Type B pancreatic cell (in vitro differentiated cells): ENCODE measurements at regions not wholly inside any gene's neighbourhood (a gene's known extent, or its start where the extent isn't known, plus 50 kb on each side); places are given as distances from the start of the nearest gene placed in this dataset.

Source experiments
- DNase-seq: peaks from one replicate; pipeline ENCODE4 v3.0.0; 2021; ENCODE audit warnings: mixed read lengths; ENCODE audit not compliant: unreplicated experiment; ENCODE audit errors: extremely low spot score
- H3K27ac Mint-ChIP-seq: 2 replicates; pipeline ENCODE4 v1.8.0; 2021; ENCODE audit warnings: mild to moderate bottlenecking, mixed read lengths
- H3K27me3 Mint-ChIP-seq: 2 replicates; pipeline ENCODE4 v1.8.0; 2021; ENCODE audit warnings: mixed read lengths
- H3K36me3 Mint-ChIP-seq: 2 replicates; pipeline ENCODE4 v1.8.0; 2021; ENCODE audit warnings: mixed read lengths
- H3K4me1 Mint-ChIP-seq: one replicate; pipeline ENCODE4 v1.8.0; 2021; ENCODE audit warnings: mixed read lengths; ENCODE audit not compliant: unreplicated experiment
- H3K4me3 Mint-ChIP-seq: 2 replicates; pipeline ENCODE4 v1.8.0; 2021; ENCODE audit warnings: mild to moderate bottlenecking, mixed read lengths
- H3K9me3 Mint-ChIP-seq: 2 replicates; pipeline ENCODE4 v1.8.0; 2021; ENCODE audit warnings: mixed read lengths
- CTCF ChIP-seq: fragments of 200-600 bp; sonication (generic); conservative IDR thresholded peaks from 2 replicates; pipeline ENCODE4 v1.5.0; 2021; ENCODE audit warnings: antibody characterized with exemption, mild to moderate bottlenecking

- H3K4me1 Mint-ChIP-seq: peaks cover 33% of the 10 kb centered on the region
- H3K9me3 Mint-ChIP-seq: no peaks in the 10 kb centered on the region
- no peak for DNase-seq
- peak overlapping the region; percentile 53 for H3K4me3 Mint-ChIP-seq
- H3K27me3 Mint-ChIP-seq: no peaks in the 10 kb centered on the region
- H3K36me3 Mint-ChIP-seq: no peaks in the 10 kb centered on the region
- peak overlapping the region; percentile 44 for H3K27ac Mint-ChIP-seq
- TF ChIP-seq CTCF: no peak
Measured at GRCh38 chr9:80496901-80497556, 925.3 kb downstream of the TLE4 start.

GRCh38 chr9:80493258-80493657 is 921.5 kb downstream of the TLE4 start:
- DNase-seq: no peak
- H3K27ac Mint-ChIP-seq: no peak overlapping the region
- H3K36me3 Mint-ChIP-seq: no peaks in the 10 kb centered on the region
- peaks cover 17% of the 10 kb centered on the region for H3K4me1 Mint-ChIP-seq
- H3K9me3 Mint-ChIP-seq: no peaks in the 10 kb centered on the region
- H3K27me3 Mint-ChIP-seq: no peaks in the 10 kb centered on the region
- no peak overlapping the region for H3K4me3 Mint-ChIP-seq
- TF ChIP-seq CTCF: no peak

GRCh38 chr9:80492221-80492620 is 920.5 kb downstream of the TLE4 start:
- no peak for DNase-seq
- Mint-ChIP-seq H3K27me3 (no peaks in the 10 kb centered on the region), H3K4me1 (peaks cover 9% of the 10 kb centered on the region), H3K36me3 (no peaks in the 10 kb centered on the region), H3K27ac (no peak overlapping the region), H3K4me3 (no peak overlapping the region), H3K9me3 (no peaks in the 10 kb centered on the region)
- TF ChIP-seq CTCF: no peak

- Mint-ChIP-seq H3K27me3 (no peaks in the 10 kb centered on the region), H3K4me3 (no peak overlapping the region), H3K36me3 (no peaks in the 10 kb centered on the region), H3K27ac (no peak overlapping the region), H3K4me1 (peaks cover under 1% of the 10 kb centered on the region), H3K9me3 (no peaks in the 10 kb centered on the region)
- TF ChIP-seq CTCF: no peak
- DNase-seq: no peak
Measured at GRCh38 chr9:80491086-80491696, 919.4 kb downstream of the TLE4 start.

GRCh38 chr9:80489329-80489728 is 917.6 kb downstream of the TLE4 start:
- no peak overlapping the region for H3K27ac Mint-ChIP-seq
- H3K36me3 Mint-ChIP-seq: no peaks in the 10 kb centered on the region
- no peak for TF ChIP-seq CTCF
- no peak for DNase-seq
- H3K27me3 Mint-ChIP-seq: no peaks in the 10 kb centered on the region
- no peak overlapping the region for H3K4me3 Mint-ChIP-seq
- H3K4me1 Mint-ChIP-seq: peaks cover 9% of the 10 kb centered on the region
- no peaks in the 10 kb centered on the region for H3K9me3 Mint-ChIP-seq
